Kidney (tissue), 13 donors: ENCODE measurements at regions not wholly inside any gene's neighbourhood (a gene's known extent, or its start where the extent isn't known, plus 50 kb on each side); places are given as distances from the start of the nearest gene placed in this dataset.

ENCODE experiments used
- DNase-seq, 5 donors: peaks; one replicate each; pipeline ENCODE4 v3.0.0-alpha.2; 2013 to 2020
- FAIRE-seq: peaks from 2 replicates; lab custom pipeline; 2012; peaks lifted over from hg19 to GRCh38; lab: Jason Lieb, UNC
- H3K27ac ChIP-seq, 2 donors: one replicate each; pipeline ENCODE4 v1.7.0; 2013; ENCODE audit warnings: low read depth in 2 of 2, low read length in 2 of 2, inconsistent platforms in 1 of 2
- H3K27me3 ChIP-seq: one replicate; pipeline ENCODE4 v1.7.1; 2013; ENCODE audit warnings: low read length, inconsistent platforms; ENCODE audit not compliant: control insufficient read depth, insufficient read depth
- H3K36me3 ChIP-seq, 3 donors: one replicate each; pipeline versions ENCODE4 v1.7.0 to v1.7.1; 2013; ENCODE audit warnings: low read length in 3 of 3, control low read depth in 1 of 3, inconsistent platforms in 1 of 3; ENCODE audit not compliant: insufficient read depth in 3 of 3, control insufficient read depth in 2 of 3
- H3K4me1 ChIP-seq, 3 donors: one replicate each; pipeline versions ENCODE4 v1.7.0 to v1.7.1; 2013; ENCODE audit warnings: low read length in 3 of 3, inconsistent platforms in 1 of 3, low read depth in 1 of 3; ENCODE audit not compliant: control insufficient read depth in 2 of 3, insufficient read depth in 2 of 3
- H3K4me3 ChIP-seq, 3 donors: one replicate each; pipeline versions ENCODE4 v1.7.0 to v1.8.1; 2013; ENCODE audit warnings: low read length in 3 of 3, control low read depth in 1 of 3, inconsistent platforms in 1 of 3
- H3K9ac ChIP-seq, 3 donors: one replicate each; pipeline versions ENCODE4 v1.7.0 to v1.7.1; 2013; ENCODE audit warnings: low read length in 3 of 3, control low read depth in 1 of 3, inconsistent platforms in 1 of 3
- H3K9me3 ChIP-seq, 3 donors: one replicate each; pipeline versions ENCODE4 v1.7.0 to v1.7.1; 2013; ENCODE audit warnings: low read length in 3 of 3, control low read depth in 1 of 3, inconsistent platforms in 1 of 3; ENCODE audit not compliant: control insufficient read depth in 2 of 3, insufficient read depth in 1 of 3
- intact Hi-C: fragments of 100-400 bp; cut with DNase I; formaldehyde crosslinking; loops from one replicate; pipeline ENCODE4 v1.11.1; 2022
- TF ChIP-seq, protein P1 (sequence below): IDR thresholded peaks from 3 replicates; pipeline ENCODE4 v1.5.1; 2012; ENCODE audit warnings: mild to moderate bottlenecking, moderate library complexity, borderline replicate concordance; ENCODE audit not compliant: insufficient read depth; ENCODE audit errors: extremely low read depth
- donor health status: control.
- donor health status: control.
- donor health status: control.
- donor health status: control.
- donor health status: control.
- donor health status: DM: yes; HTN: yes; CAD: no.
- donor health status: Normal renal cell carcinoma (clear cell type).

DNA sequence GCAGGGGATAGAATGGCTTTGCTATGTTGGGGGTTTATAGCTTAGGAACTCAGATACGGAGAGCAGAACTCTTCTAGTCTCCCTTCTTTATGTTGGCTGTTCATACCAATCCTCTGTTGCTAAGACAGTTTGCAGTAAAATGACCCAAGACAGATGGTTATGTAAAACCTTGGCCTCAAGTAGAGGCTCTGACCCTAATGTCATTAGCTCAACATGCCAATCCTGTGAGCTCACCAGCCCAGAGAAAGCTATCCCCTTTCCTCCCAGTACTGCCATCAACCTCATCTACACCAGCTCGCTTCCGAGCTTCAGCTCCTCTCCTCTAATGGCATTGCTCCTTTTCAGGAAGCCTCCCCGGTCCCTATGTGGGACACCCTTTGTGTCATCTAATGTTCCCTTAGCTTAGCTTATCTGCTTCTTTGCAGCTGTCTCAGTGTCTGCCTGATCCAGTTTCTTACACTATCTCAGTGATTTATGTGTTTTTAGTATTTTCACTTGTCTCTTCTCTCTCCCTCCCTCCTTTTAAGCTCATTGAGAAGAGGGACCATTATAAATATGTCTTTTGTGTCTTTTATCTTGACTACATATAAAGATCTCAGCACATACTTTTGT is 281.3 kb upstream of the CLINT1 start:
- H3K9me3 ChIP-seq = no peaks in the 10 kb centered on the region
- TF ChIP-seq, protein P1, sequence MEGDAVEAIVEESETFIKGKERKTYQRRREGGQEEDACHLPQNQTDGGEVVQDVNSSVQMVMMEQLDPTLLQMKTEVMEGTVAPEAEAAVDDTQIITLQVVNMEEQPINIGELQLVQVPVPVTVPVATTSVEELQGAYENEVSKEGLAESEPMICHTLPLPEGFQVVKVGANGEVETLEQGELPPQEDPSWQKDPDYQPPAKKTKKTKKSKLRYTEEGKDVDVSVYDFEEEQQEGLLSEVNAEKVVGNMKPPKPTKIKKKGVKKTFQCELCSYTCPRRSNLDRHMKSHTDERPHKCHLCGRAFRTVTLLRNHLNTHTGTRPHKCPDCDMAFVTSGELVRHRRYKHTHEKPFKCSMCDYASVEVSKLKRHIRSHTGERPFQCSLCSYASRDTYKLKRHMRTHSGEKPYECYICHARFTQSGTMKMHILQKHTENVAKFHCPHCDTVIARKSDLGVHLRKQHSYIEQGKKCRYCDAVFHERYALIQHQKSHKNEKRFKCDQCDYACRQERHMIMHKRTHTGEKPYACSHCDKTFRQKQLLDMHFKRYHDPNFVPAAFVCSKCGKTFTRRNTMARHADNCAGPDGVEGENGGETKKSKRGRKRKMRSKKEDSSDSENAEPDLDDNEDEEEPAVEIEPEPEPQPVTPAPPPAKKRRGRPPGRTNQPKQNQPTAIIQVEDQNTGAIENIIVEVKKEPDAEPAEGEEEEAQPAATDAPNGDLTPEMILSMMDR = no peak
- no peaks in the 10 kb centered on the region for H3K4me1 ChIP-seq
- H3K27ac ChIP-seq = no peak overlapping the region
- DNase-seq (peak in 3 of 5 donors; percentile 29 to 43 (median 31)), FAIRE-seq (no peak)
- H3K4me3 ChIP-seq = no peak overlapping the region
- intact Hi-C loops = no loop called here
- no peaks in the 10 kb centered on the region for H3K36me3 ChIP-seq
- no peak overlapping the region for H3K9ac ChIP-seq
- H3K27me3 ChIP-seq = no peaks in the 10 kb centered on the region

DNA sequence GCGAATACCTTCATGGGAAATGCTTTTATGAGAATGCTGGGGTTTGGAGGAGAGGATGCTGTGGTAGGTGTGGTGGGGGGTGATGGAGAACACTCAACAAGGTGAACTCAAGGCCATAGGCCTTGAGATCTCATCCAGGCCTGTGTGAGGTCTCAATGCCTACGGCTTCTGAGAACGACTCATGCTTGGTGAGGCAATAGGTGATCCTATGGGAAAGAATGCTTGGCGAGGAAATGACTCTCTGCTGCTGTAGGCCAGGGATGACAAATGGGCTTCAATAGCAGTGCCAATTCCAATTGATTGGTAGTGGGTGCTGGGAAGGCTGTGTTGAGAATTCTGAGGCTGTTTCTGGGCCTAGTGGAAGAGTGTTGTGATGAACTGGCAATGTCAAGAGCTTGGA is 280.2 kb upstream of the CLINT1 start:
- intact Hi-C loops = no loop called here
- Histone ChIP-seq H3K27me3 (no peaks in the 10 kb centered on the region), H3K36me3 (no peaks in the 10 kb centered on the region), H3K9me3 (no peaks in the 10 kb centered on the region), H3K9ac (no peak overlapping the region), H3K4me3 (no peak overlapping the region), H3K4me1 (no peaks in the 10 kb centered on the region), H3K27ac (no peak overlapping the region)
- no peak for FAIRE-seq
- DNase-seq = no peak
- TF ChIP-seq, protein P1 = no peak

DNA sequence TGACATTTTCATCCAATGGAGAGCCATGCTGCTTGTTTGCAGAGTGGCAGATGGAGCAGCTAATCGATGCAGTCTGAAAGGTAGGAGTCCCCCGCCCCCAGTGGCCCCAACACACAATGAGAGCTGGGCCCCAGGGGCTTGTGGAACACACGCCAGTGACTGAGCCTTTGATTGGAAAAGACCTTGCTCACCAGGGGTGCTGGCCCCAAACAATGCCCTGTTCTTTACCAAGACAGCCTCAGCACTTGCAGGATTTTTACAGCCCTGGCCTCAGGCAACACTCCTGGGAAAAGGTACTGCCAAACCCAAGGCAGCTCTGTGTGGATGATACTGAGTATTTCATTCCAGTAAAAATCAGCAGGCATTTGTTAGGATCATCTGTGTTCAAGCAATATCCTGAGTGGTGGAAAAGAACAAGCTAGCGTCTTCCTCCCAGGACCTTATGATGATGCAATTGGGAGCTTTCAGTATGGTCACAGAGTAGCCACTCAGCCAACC is 276.8 kb upstream of the CLINT1 start:
- FAIRE-seq = no peak
- TF ChIP-seq, protein P1 = no peak
- DNase-seq = no peak

GRCh38 chr5:158133369-158133768 is 274.4 kb upstream of the CLINT1 start:
- FAIRE-seq (no peak), DNase-seq (no peak)
- no peaks in the 10 kb centered on the region for H3K36me3 ChIP-seq
- no peaks in the 10 kb centered on the region for H3K9me3 ChIP-seq
- H3K4me3 ChIP-seq = no peak overlapping the region
- H3K27ac ChIP-seq = no peak overlapping the region
- H3K4me1 ChIP-seq = no peaks in the 10 kb centered on the region
- intact Hi-C loops = no loop called here
- TF ChIP-seq, protein P1 = no peak
- no peaks in the 10 kb centered on the region for H3K27me3 ChIP-seq
- H3K9ac ChIP-seq = no peak overlapping the region

More for the DNA sequence above, 276.8 kb upstream of the CLINT1 start:
- Histone ChIP-seq H3K27me3 (no peaks in the 10 kb centered on the region), H3K9ac (no peak overlapping the region), H3K4me3 (no peak overlapping the region), H3K9me3 (no peaks in the 10 kb centered on the region), H3K36me3 (no peaks in the 10 kb centered on the region), H3K27ac (no peak overlapping the region), H3K4me1 (no peaks in the 10 kb centered on the region)
- intact Hi-C loops = no loop called here
